HG02678 (cell line): ENCODE measurements at regions not wholly inside any gene's neighbourhood (a gene's known extent, or its start where the extent isn't known, plus 50 kb on each side); places are given as distances from the start of the nearest gene placed in this dataset.
"Not testable (repeated sequence)": the region's sequence is repeated elsewhere in the genome, so short reads cannot be mapped to it uniquely, and the experiment has no call there.

Source experiments
- ATAC-seq: cut with Tn5 transposase; IDR thresholded peaks from one replicate; pipeline ENCODE4 v1.9.1; 2021; ENCODE audit warnings: mild to moderate bottlenecking, moderate library complexity; ENCODE audit not compliant: unreplicated experiment

GRCh38 chr4:101670897-101671296, 119.6 kb upstream of the BANK1 start:
- no peak for ATAC-seq

- no peak for ATAC-seq
Measured at GRCh38 chr4:101670370-101670769, 120.2 kb upstream of the BANK1 start.

- no peak for ATAC-seq
Measured at GRCh38 chr4:101669832-101670188, 120.7 kb upstream of the BANK1 start.

GRCh38 chr4:101669138-101669831, 121.2 kb upstream of the BANK1 start:
- ATAC-seq = no peak

- no peak for ATAC-seq
Measured at GRCh38 chr4:101667348-101667747, 123.2 kb upstream of the BANK1 start.

- ATAC-seq = no peak
Measured at GRCh38 chr4:101660607-101661006, 129.9 kb upstream of the BANK1 start.

GRCh38 chr4:101655857-101656256, 134.7 kb upstream of the BANK1 start:
- ATAC-seq = no peak

- ATAC-seq = no peak
Measured at GRCh38 chr4:101655005-101655404, 135.5 kb upstream of the BANK1 start.

GRCh38 chr4:101651778-101652177, 138.8 kb upstream of the BANK1 start:
- ATAC-seq = no peak

GRCh38 chr4:101649790-101650515, 140.6 kb upstream of the BANK1 start:
- no peak for ATAC-seq

- no peak for ATAC-seq
Measured at GRCh38 chr4:101647710-101648034, 142.9 kb upstream of the BANK1 start.

- ATAC-seq = no peak
Measured at GRCh38 chr4:101644516-101644915, 146.0 kb upstream of the BANK1 start.

GRCh38 chr4:101643186-101643837, 147.2 kb upstream of the BANK1 start:
- no peak for ATAC-seq

- ATAC-seq = not testable (repeated sequence)
Measured at GRCh38 chr4:101632766-101633165, 157.8 kb upstream of the BANK1 start.

- no peak for ATAC-seq
Measured at GRCh38 chr4:101630319-101630986, 160.1 kb upstream of the BANK1 start.

- no peak for ATAC-seq
Measured at GRCh38 chr4:101621120-101621519, 169.4 kb upstream of the BANK1 start.

- no peak for ATAC-seq
Measured at GRCh38 chr4:101615652-101616051, 174.9 kb upstream of the BANK1 start.

GRCh38 chr4:101606989-101607388, 183.5 kb upstream of the BANK1 start:
- not testable (repeated sequence) for ATAC-seq

GRCh38 chr4:101604976-101605375, 185.6 kb upstream of the BANK1 start:
- no peak for ATAC-seq

GRCh38 chr4:101600287-101600686, 190.2 kb upstream of the BANK1 start:
- no peak for ATAC-seq

GRCh38 chr4:101599620-101600019, 190.9 kb upstream of the BANK1 start:
- no peak for ATAC-seq
